Esophagus muscularis mucosa (tissue), 4 donors: ENCODE measurements at regions not wholly inside any gene's neighbourhood (a gene's known extent, or its start where the extent isn't known, plus 50 kb on each side); places are given as distances from the start of the nearest gene placed in this dataset.

Experiments
- EP300 ChIP-seq: sonication (generic); formaldehyde crosslinking; IDR thresholded peaks from one replicate; pipeline ENCODE4 v1.6.1; 2017; ENCODE audit warnings: antibody characterized with exemption
- POLR2A ChIP-seq: fragments of 450-650 bp; IDR thresholded peaks from one replicate; pipeline ENCODE4 v1.6.1; 2017; ENCODE audit warnings: antibody characterized with exemption, moderate library complexity, mild to moderate bottlenecking, low read depth
- POLR2AphosphoS5 ChIP-seq, 2 donors: sonication (generic); formaldehyde crosslinking; IDR thresholded peaks; one replicate each; pipeline ENCODE4 v1.6.1; 2017; ENCODE audit warnings: antibody characterized with exemption in 2 of 2
- TF ChIP-seq, protein P1 (sequence below), 3 experiments: fragments of 200-600 bp in 2 of 3; fragments of 450-650 bp in 1 of 3; sonication (generic) in 2 of 3; IDR thresholded peaks; one replicate each; pipeline ENCODE4 v1.5.1; 2017 to 2019; ENCODE audit warnings: antibody characterized with exemption in 3 of 3, mild to moderate bottlenecking in 2 of 3, moderate library complexity in 1 of 3

DNA sequence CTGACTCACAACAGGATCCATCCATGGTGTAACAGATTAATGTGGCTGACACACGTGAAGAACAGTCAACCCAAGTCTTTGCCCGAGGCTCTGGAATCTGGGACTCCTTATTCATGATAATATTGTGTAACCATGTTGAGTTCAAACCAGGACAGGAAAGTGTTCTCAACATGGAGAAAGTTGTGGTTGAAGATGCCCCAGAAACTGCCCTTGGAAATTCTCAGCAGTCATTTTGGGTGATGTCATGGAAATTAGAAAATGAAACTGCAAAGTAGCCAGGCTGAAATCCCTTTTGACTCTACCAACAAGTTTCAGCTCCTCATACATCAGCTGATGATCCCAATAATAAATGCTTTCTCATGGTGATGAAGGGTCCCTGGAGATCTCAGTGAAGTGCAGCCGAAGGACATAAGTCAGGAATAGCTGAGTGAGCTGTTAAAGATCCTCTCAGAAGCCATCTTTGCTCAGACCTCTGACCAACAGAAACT lies 307.7 kb downstream of the TNS1 start:
- TF ChIP-seq, protein P1, sequence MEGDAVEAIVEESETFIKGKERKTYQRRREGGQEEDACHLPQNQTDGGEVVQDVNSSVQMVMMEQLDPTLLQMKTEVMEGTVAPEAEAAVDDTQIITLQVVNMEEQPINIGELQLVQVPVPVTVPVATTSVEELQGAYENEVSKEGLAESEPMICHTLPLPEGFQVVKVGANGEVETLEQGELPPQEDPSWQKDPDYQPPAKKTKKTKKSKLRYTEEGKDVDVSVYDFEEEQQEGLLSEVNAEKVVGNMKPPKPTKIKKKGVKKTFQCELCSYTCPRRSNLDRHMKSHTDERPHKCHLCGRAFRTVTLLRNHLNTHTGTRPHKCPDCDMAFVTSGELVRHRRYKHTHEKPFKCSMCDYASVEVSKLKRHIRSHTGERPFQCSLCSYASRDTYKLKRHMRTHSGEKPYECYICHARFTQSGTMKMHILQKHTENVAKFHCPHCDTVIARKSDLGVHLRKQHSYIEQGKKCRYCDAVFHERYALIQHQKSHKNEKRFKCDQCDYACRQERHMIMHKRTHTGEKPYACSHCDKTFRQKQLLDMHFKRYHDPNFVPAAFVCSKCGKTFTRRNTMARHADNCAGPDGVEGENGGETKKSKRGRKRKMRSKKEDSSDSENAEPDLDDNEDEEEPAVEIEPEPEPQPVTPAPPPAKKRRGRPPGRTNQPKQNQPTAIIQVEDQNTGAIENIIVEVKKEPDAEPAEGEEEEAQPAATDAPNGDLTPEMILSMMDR (IDR thresholded peaks at IDR 0.05) = no peak
- TF ChIP-seq POLR2A (no peak), EP300 (no peak), POLR2AphosphoS5 (IDR thresholded peaks at IDR 0.05) (peak in 1 of 2 donors; percentile 23)
